ENCODE measurements at regions not wholly inside any gene's neighbourhood (a gene's known extent, or its start where the extent isn't known, plus 50 kb on each side); places are given as distances from the start of the nearest gene placed in this dataset.

- H3K27ac Mint-ChIP-seq, result no peak overlapping the region
- H3K27me3 ChIP-seq (ENCODE audit: insufficient read depth, low read length), result no peaks in the 10 kb centered on the region
- no peaks in the 10 kb centered on the region for H3K36me3 Mint-ChIP-seq
- H3K9me3 ChIP-seq (ENCODE audit: control insufficient read depth in 1 of 2, low read length in 2 of 2), result no peaks in the 10 kb centered on the region
- DNase-seq, result no peak
- H3K9me3 Mint-ChIP-seq, result peaks cover 0 to 5% (median 0%) of the 10 kb centered on the region in 8 donors
- no peaks in the 10 kb centered on the region for H3K4me1 ChIP-seq (ENCODE audit: insufficient read depth, low read length)
- H3K27ac ChIP-seq (ENCODE audit: low read depth, low read length), result no peak overlapping the region
- ChIA-PET POLR2A (ENCODE audit: partially characterized antibody) (no interaction called here), CTCF (ENCODE audit: partially characterized antibody) (no interaction called here)
- no peaks in the 10 kb centered on the region for H3K4me1 Mint-ChIP-seq
- H3K4me3 Mint-ChIP-seq, result no peak overlapping the region
- no peaks in the 10 kb centered on the region for H3K36me3 ChIP-seq (ENCODE audit: insufficient read depth, low read length)
- intact Hi-C loops (cut with micrococcal nuclease), result no loop called here
- H3K4me3 ChIP-seq (ENCODE audit: low read length in 2 of 2), result no peak overlapping the region
- H3K27me3 Mint-ChIP-seq, result no peaks in the 10 kb centered on the region
These were observed 710.7 kb upstream of the ADAMTS5 start for GRCh38 chr21:27677546-27677945.

GRCh38 chr21:27675306-27675705 lies 708.4 kb upstream of the ADAMTS5 start:
- Histone ChIP-seq H3K27me3 (ENCODE audit: insufficient read depth, low read length) (no peaks in the 10 kb centered on the region), H3K36me3 (ENCODE audit: insufficient read depth, low read length) (no peaks in the 10 kb centered on the region), H3K27ac (ENCODE audit: low read depth, low read length) (no peak overlapping the region), H3K4me3 (ENCODE audit: low read length in 2 of 2) (no peak overlapping the region), H3K4me1 (ENCODE audit: insufficient read depth, low read length) (no peaks in the 10 kb centered on the region), H3K9me3 (ENCODE audit: control insufficient read depth in 1 of 2, low read length in 2 of 2) (no peaks in the 10 kb centered on the region)
- H3K27ac Mint-ChIP-seq, result no peak overlapping the region
- DNase-seq, result no peak
- H3K4me1 Mint-ChIP-seq, result no peaks in the 10 kb centered on the region
- no peaks in the 10 kb centered on the region for H3K36me3 Mint-ChIP-seq
- peaks cover 0 to 5% (median 0%) of the 10 kb centered on the region in 8 donors for H3K9me3 Mint-ChIP-seq
- H3K27me3 Mint-ChIP-seq, result no peaks in the 10 kb centered on the region
- H3K4me3 Mint-ChIP-seq, result no peak overlapping the region
- POLR2A ChIA-PET (ENCODE audit: partially characterized antibody), result no interaction called here
- intact Hi-C loops (cut with micrococcal nuclease), result no loop called here
- CTCF ChIA-PET (ENCODE audit: partially characterized antibody), result no interaction called here

GRCh38 chr21:27674041-27674615 lies 707.2 kb upstream of the ADAMTS5 start:
- H3K4me3 Mint-ChIP-seq, result no peak overlapping the region
- H3K4me1 Mint-ChIP-seq, result no peaks in the 10 kb centered on the region
- H3K27me3 Mint-ChIP-seq, result no peaks in the 10 kb centered on the region
- no peaks in the 10 kb centered on the region for H3K4me1 ChIP-seq (ENCODE audit: insufficient read depth, low read length)
- no peaks in the 10 kb centered on the region for H3K36me3 Mint-ChIP-seq
- CTCF ChIA-PET (ENCODE audit: partially characterized antibody), result no interaction called here
- H3K27ac ChIP-seq (ENCODE audit: low read depth, low read length), result no peak overlapping the region
- intact Hi-C loops (cut with micrococcal nuclease), result no loop called here
- H3K27ac Mint-ChIP-seq, result no peak overlapping the region
- no peaks in the 10 kb centered on the region for H3K27me3 ChIP-seq (ENCODE audit: insufficient read depth, low read length)
- DNase-seq, result no peak
- POLR2A ChIA-PET (ENCODE audit: partially characterized antibody), result no interaction called here
- no peaks in the 10 kb centered on the region for H3K36me3 ChIP-seq (ENCODE audit: insufficient read depth, low read length)
- H3K9me3 ChIP-seq (ENCODE audit: control insufficient read depth in 1 of 2, low read length in 2 of 2), result no peaks in the 10 kb centered on the region
- peaks cover 0 to 5% (median 0%) of the 10 kb centered on the region in 8 donors for H3K9me3 Mint-ChIP-seq
- no peak overlapping the region for H3K4me3 ChIP-seq (ENCODE audit: low read length in 2 of 2)

GRCh38 chr21:27673581-27673980 lies 706.7 kb upstream of the ADAMTS5 start:
- H3K9me3 Mint-ChIP-seq, result peaks cover 0 to 5% (median 0%) of the 10 kb centered on the region in 8 donors
- POLR2A ChIA-PET (ENCODE audit: partially characterized antibody), result no interaction called here
- no peak for DNase-seq

GRCh38 chr21:27671207-27671606 lies 704.3 kb upstream of the ADAMTS5 start:
- H3K27me3 ChIP-seq (ENCODE audit: insufficient read depth, low read length), result no peaks in the 10 kb centered on the region
- H3K4me1 Mint-ChIP-seq, result no peaks in the 10 kb centered on the region
- no peaks in the 10 kb centered on the region for H3K36me3 Mint-ChIP-seq
- no peaks in the 10 kb centered on the region for H3K27me3 Mint-ChIP-seq
- peaks cover 0 to 5% (median 0%) of the 10 kb centered on the region in 8 donors for H3K9me3 Mint-ChIP-seq
- no peak overlapping the region for H3K4me3 ChIP-seq (ENCODE audit: low read length in 2 of 2)
- no peak for DNase-seq
- H3K27ac ChIP-seq (ENCODE audit: low read depth, low read length), result no peak overlapping the region
- no peak overlapping the region for H3K4me3 Mint-ChIP-seq
- intact Hi-C loops (cut with micrococcal nuclease), result no loop called here
- H3K4me1 ChIP-seq (ENCODE audit: insufficient read depth, low read length), result no peaks in the 10 kb centered on the region
- no peaks in the 10 kb centered on the region for H3K9me3 ChIP-seq (ENCODE audit: control insufficient read depth in 1 of 2, low read length in 2 of 2)
- CTCF ChIA-PET (ENCODE audit: partially characterized antibody), result no interaction called here
- H3K36me3 ChIP-seq (ENCODE audit: insufficient read depth, low read length), result no peaks in the 10 kb centered on the region
- POLR2A ChIA-PET (ENCODE audit: partially characterized antibody), result no interaction called here
- H3K27ac Mint-ChIP-seq, result no peak overlapping the region

More at GRCh38 chr21:27673581-27673980, 706.7 kb upstream of the ADAMTS5 start:
- Histone ChIP-seq H3K4me1 (ENCODE audit: insufficient read depth, low read length) (no peaks in the 10 kb centered on the region), H3K9me3 (ENCODE audit: control insufficient read depth in 1 of 2, low read length in 2 of 2) (no peaks in the 10 kb centered on the region), H3K36me3 (ENCODE audit: insufficient read depth, low read length) (no peaks in the 10 kb centered on the region), H3K27me3 (ENCODE audit: insufficient read depth, low read length) (no peaks in the 10 kb centered on the region), H3K4me3 (ENCODE audit: low read length in 2 of 2) (no peak overlapping the region), H3K27ac (ENCODE audit: low read depth, low read length) (no peak overlapping the region)
- H3K4me1 Mint-ChIP-seq, result no peaks in the 10 kb centered on the region
- no peaks in the 10 kb centered on the region for H3K27me3 Mint-ChIP-seq
- H3K27ac Mint-ChIP-seq, result no peak overlapping the region
- intact Hi-C loops (cut with micrococcal nuclease), result no loop called here
- no peaks in the 10 kb centered on the region for H3K36me3 Mint-ChIP-seq
- no peak overlapping the region for H3K4me3 Mint-ChIP-seq
- CTCF ChIA-PET (ENCODE audit: partially characterized antibody), result no interaction called here

GRCh38 chr21:27653481-27653880 lies 686.6 kb upstream of the ADAMTS5 start:
- Histone ChIP-seq H3K9me3 (ENCODE audit: control insufficient read depth in 1 of 2, low read length in 2 of 2) (no peaks in the 10 kb centered on the region), H3K4me1 (ENCODE audit: insufficient read depth, low read length) (no peaks in the 10 kb centered on the region), H3K36me3 (ENCODE audit: insufficient read depth, low read length) (no peaks in the 10 kb centered on the region), H3K27ac (ENCODE audit: low read depth, low read length) (no peak overlapping the region), H3K4me3 (ENCODE audit: low read length in 2 of 2) (no peak overlapping the region), H3K27me3 (ENCODE audit: insufficient read depth, low read length) (no peaks in the 10 kb centered on the region)
- ChIA-PET CTCF (ENCODE audit: partially characterized antibody) (no interaction called here), POLR2A (ENCODE audit: partially characterized antibody) (no interaction called here)
- Mint-ChIP-seq H3K27ac (no peak overlapping the region), H3K4me3 (no peak overlapping the region), H3K36me3 (no peaks in the 10 kb centered on the region), H3K27me3 (no peaks in the 10 kb centered on the region), H3K4me1 (no peaks in the 10 kb centered on the region), H3K9me3 (peaks cover 0 to 3% (median 0%) of the 10 kb centered on the region in 8 donors)
- no peak for DNase-seq
- intact Hi-C loops (cut with micrococcal nuclease), result no loop called here

GRCh38 chr21:27649762-27650161 lies 682.9 kb upstream of the ADAMTS5 start:
- POLR2A ChIA-PET (ENCODE audit: partially characterized antibody), result no interaction called here
- Histone ChIP-seq H3K27ac (ENCODE audit: low read depth, low read length) (no peak overlapping the region), H3K36me3 (ENCODE audit: insufficient read depth, low read length) (no peaks in the 10 kb centered on the region), H3K4me1 (ENCODE audit: insufficient read depth, low read length) (no peaks in the 10 kb centered on the region), H3K9me3 (ENCODE audit: control insufficient read depth in 1 of 2, low read length in 2 of 2) (no peaks in the 10 kb centered on the region), H3K27me3 (ENCODE audit: insufficient read depth, low read length) (no peaks in the 10 kb centered on the region), H3K4me3 (ENCODE audit: low read length in 2 of 2) (no peak overlapping the region)
- Mint-ChIP-seq H3K9me3 (peaks cover 0 to 4% (median under 1%) of the 10 kb centered on the region in 8 donors), H3K4me1 (no peaks in the 10 kb centered on the region), H3K27ac (no peak overlapping the region), H3K36me3 (no peaks in the 10 kb centered on the region), H3K4me3 (no peak overlapping the region), H3K27me3 (no peaks in the 10 kb centered on the region)
- no peak for DNase-seq
- CTCF ChIA-PET (ENCODE audit: partially characterized antibody), result no interaction called here
- intact Hi-C loops (cut with micrococcal nuclease), result no loop called here

GRCh38 chr21:27649323-27649722 lies 682.4 kb upstream of the ADAMTS5 start:
- Histone ChIP-seq H3K36me3 (ENCODE audit: insufficient read depth, low read length) (no peaks in the 10 kb centered on the region), H3K4me3 (ENCODE audit: low read length in 2 of 2) (no peak overlapping the region), H3K27me3 (ENCODE audit: insufficient read depth, low read length) (no peaks in the 10 kb centered on the region), H3K27ac (ENCODE audit: low read depth, low read length) (no peak overlapping the region), H3K4me1 (ENCODE audit: insufficient read depth, low read length) (no peaks in the 10 kb centered on the region), H3K9me3 (ENCODE audit: control insufficient read depth in 1 of 2, low read length in 2 of 2) (no peaks in the 10 kb centered on the region)
- no peak for DNase-seq
- H3K27ac Mint-ChIP-seq, result no peak overlapping the region
- no peak overlapping the region for H3K4me3 Mint-ChIP-seq
- peaks cover 0 to 4% (median 1%) of the 10 kb centered on the region in 8 donors for H3K9me3 Mint-ChIP-seq
- H3K4me1 Mint-ChIP-seq, result no peaks in the 10 kb centered on the region
- H3K36me3 Mint-ChIP-seq, result no peaks in the 10 kb centered on the region
- intact Hi-C loops (cut with micrococcal nuclease), result no loop called here
- ChIA-PET POLR2A (ENCODE audit: partially characterized antibody) (no interaction called here), CTCF (ENCODE audit: partially characterized antibody) (no interaction called here)
- H3K27me3 Mint-ChIP-seq, result no peaks in the 10 kb centered on the region

Data from CD4-positive, alpha-beta memory T cell (primary cell).